ENCODE measurements at regions not wholly inside any gene's neighbourhood (a gene's known extent, or its start where the extent isn't known, plus 50 kb on each side); places are given as distances from the start of the nearest gene placed in this dataset.

GRCh38 chr2:121075641-121076497 lies 209.1 kb downstream of the TFCP2L1 start:
- peaks cover 3% of the 10 kb centered on the region for H3K9me3 Mint-ChIP-seq (ENCODE audit: unreplicated experiment)
- H3K4me1 Mint-ChIP-seq (ENCODE audit: low read depth, unreplicated experiment), result peaks cover 10% of the 10 kb centered on the region
- no peak for DNase-seq
- H3K36me3 Mint-ChIP-seq (ENCODE audit: unreplicated experiment), result no peaks in the 10 kb centered on the region
- H3K27ac Mint-ChIP-seq (ENCODE audit: unreplicated experiment), result no peak overlapping the region
- H3K4me3 Mint-ChIP-seq (ENCODE audit: unreplicated experiment), result peak overlapping the region; percentile 75
- no peak for TF ChIP-seq CTCF (IDR thresholded peaks at IDR 0.05; ENCODE audit: partially characterized antibody, unreplicated experiment)
- peaks cover 7% of the 10 kb centered on the region for H3K27me3 Mint-ChIP-seq (ENCODE audit: unreplicated experiment)

- DNase-seq, result no peak
- H3K4me3 Mint-ChIP-seq (ENCODE audit: unreplicated experiment), result no peak overlapping the region
- no peak overlapping the region for H3K27ac Mint-ChIP-seq (ENCODE audit: unreplicated experiment)
- no peaks in the 10 kb centered on the region for H3K36me3 Mint-ChIP-seq (ENCODE audit: unreplicated experiment)
- no peak for TF ChIP-seq CTCF (IDR thresholded peaks at IDR 0.05; ENCODE audit: partially characterized antibody, unreplicated experiment)
- H3K9me3 Mint-ChIP-seq (ENCODE audit: unreplicated experiment), result peaks cover 3% of the 10 kb centered on the region
- peaks cover 7% of the 10 kb centered on the region for H3K27me3 Mint-ChIP-seq (ENCODE audit: unreplicated experiment)
- H3K4me1 Mint-ChIP-seq (ENCODE audit: low read depth, unreplicated experiment), result peaks cover 16% of the 10 kb centered on the region
Measured at GRCh38 chr2:121076498-121076820, 208.5 kb downstream of the TFCP2L1 start.

- peak; percentile 93 for TF ChIP-seq CTCF (IDR thresholded peaks at IDR 0.05; ENCODE audit: partially characterized antibody, unreplicated experiment)
- Mint-ChIP-seq H3K27me3 (ENCODE audit: unreplicated experiment) (peaks cover 7% of the 10 kb centered on the region), H3K36me3 (ENCODE audit: unreplicated experiment) (no peaks in the 10 kb centered on the region), H3K27ac (ENCODE audit: unreplicated experiment) (no peak overlapping the region), H3K4me3 (ENCODE audit: unreplicated experiment) (no peak overlapping the region), H3K9me3 (ENCODE audit: unreplicated experiment) (peaks cover 3% of the 10 kb centered on the region), H3K4me1 (ENCODE audit: low read depth, unreplicated experiment) (peaks cover 21% of the 10 kb centered on the region)
- DNase-seq, result peak; percentile 84
Measured at GRCh38 chr2:121076885-121077549, 208.0 kb downstream of the TFCP2L1 start.

- Mint-ChIP-seq H3K9me3 (ENCODE audit: unreplicated experiment) (peaks cover 3% of the 10 kb centered on the region), H3K4me1 (ENCODE audit: low read depth, unreplicated experiment) (peaks cover 21% of the 10 kb centered on the region)
- no peak for TF ChIP-seq CTCF (IDR thresholded peaks at IDR 0.05; ENCODE audit: partially characterized antibody, unreplicated experiment)
Measured at GRCh38 chr2:121078899-121079298, 206.1 kb downstream of the TFCP2L1 start.

More at GRCh38 chr2:121078899-121079298, 206.1 kb downstream of the TFCP2L1 start:
- DNase-seq, result no peak
- H3K4me3 Mint-ChIP-seq (ENCODE audit: unreplicated experiment), result no peak overlapping the region
- H3K27ac Mint-ChIP-seq (ENCODE audit: unreplicated experiment), result no peak overlapping the region
- no peaks in the 10 kb centered on the region for H3K36me3 Mint-ChIP-seq (ENCODE audit: unreplicated experiment)
- H3K27me3 Mint-ChIP-seq (ENCODE audit: unreplicated experiment), result peaks cover 7% of the 10 kb centered on the region
